NCI-H2196 treated with DMSO at 0.1 percent for 48 hours (cell line): ENCODE measurements at regions not wholly inside any gene's neighbourhood (a gene's known extent, or its start where the extent isn't known, plus 50 kb on each side); places are given as distances from the start of the nearest gene placed in this dataset.

Experiments used
- DNase-seq: peaks from one replicate; lab custom pipeline; 2025; ENCODE audit not compliant: unreplicated experiment; lab: John Stamatoyannopoulos, UW

GRCh38 chr1:199857516-199857915, 170.0 kb upstream of the NR5A2 start:
- no peak for DNase-seq

GRCh38 chr1:199858171-199858570, 169.3 kb upstream of the NR5A2 start:
- DNase-seq: no peak

- no peak for DNase-seq
These were observed 168.7 kb upstream of the NR5A2 start for GRCh38 chr1:199858856-199859255.

- no peak for DNase-seq
These were observed 168.0 kb upstream of the NR5A2 start for GRCh38 chr1:199859491-199859933.

DNA sequence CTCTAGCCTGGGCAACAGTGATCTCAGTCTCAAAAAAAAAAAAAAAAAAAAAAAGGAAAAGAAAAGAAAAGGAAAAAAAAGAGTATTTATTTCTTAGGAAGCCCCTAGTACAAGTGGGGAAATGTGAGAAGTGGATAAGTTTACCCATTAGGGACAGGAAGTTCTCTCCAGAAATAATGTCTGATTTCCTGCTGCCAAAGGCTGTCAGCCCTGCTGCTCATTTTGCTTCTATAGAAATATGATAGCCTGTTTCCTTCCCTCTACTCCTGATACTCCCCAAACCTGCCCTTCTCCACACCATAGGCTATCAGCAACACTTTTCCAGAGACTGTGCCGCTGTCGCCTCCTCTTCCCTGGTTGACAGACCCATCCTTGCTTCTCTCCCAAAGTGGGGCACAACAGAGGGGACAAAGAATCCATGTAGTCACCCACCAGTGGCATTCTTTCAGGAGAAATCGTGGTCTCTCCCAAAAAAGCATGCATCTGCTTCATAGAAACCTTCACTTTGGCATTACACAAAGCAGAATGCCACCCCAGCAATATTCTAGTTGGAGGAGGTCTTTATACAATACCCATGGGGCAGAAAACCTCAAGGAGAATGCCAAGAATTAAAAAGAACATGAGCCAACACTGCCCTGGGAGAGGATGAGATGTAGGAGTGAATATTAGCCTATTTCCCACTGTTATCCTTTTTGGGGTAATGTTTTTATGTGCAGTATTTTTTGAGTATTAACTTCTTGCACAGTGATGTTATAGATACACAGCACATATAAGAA, 166.3 kb upstream of the NR5A2 start:
- no peak for DNase-seq

DNA sequence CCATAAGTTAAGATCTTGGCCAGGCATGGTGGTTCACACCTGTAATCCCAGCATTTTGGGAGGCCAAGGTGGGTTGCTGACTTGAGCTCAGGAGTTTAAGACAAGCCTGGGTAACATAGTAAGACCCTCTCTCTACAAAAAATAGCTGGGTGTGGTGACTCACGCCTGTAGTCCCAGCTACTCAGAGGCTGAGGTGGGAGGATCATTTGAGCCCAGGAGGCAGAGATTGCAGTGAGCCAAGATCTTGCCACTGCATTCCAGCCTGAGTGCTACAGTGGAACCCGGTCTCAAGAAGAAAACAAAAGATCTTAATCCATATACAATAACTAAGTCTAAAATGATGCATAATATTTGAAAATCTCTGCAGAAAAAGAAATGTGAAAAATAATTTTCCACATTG, 165.5 kb upstream of the NR5A2 start:
- no peak for DNase-seq

DNA sequence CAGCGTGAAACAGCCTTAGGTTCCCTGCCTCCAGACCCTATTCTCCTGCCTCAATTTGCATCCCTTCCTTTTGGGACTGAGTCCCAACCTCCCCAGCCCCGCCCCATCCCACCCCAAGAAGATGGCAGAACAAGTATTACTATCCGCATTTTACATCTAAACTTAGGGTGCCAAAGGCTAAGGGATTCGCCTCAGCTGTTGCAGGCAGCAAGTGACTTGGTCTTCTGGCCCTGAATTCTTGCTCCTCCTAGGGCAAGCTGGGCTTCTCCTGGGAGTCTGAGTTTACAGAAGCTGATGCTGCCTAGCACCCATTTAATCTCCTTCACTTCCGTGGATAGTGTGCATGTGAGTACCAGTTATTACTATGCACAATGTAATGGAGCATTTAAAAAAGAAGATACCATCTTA, 161.3 kb upstream of the NR5A2 start:
- DNase-seq: no peak

DNA sequence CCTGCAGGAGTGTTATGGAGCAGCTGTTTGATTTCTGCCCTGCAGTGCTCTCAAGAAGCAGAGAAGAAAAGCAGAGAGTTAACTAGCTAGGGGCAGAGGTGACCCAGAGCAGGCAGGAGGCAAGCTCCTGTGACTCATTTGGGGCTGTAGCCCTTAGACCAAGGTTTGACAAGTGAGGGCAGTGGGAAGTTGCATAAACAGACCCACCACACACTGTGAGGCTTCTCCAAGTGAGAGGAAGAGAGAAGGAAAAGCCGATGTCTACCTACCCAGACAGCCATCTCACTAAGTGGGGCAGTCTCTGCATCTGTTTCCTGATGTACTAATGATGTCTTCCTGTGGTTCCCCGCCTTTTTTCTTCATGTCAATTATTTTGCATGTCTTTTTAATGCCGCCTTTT, 159.9 kb upstream of the NR5A2 start:
- no peak for DNase-seq

- DNase-seq: no peak
These were observed 158.7 kb upstream of the NR5A2 start for GRCh38 chr1:199868777-199869176.

DNA sequence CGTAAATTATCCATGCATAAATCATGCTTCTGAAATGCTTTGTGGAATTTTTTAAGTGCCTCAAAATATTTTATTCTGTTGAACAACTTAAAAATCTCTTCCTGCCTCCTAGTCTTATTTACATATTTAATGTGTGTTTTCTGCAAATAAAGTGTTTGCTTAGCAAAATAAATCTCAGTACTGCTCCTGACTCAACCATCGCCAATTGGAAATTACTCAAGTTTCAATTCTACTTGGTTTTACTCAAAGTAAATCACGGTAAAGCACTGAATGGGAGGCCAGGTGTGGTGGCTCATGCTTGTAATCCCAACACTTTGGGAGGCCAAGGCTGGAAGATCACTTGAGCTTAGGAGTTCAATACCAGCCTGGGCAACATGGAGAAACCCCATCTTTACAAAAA, 152.2 kb upstream of the NR5A2 start:
- DNase-seq: no peak

DNA sequence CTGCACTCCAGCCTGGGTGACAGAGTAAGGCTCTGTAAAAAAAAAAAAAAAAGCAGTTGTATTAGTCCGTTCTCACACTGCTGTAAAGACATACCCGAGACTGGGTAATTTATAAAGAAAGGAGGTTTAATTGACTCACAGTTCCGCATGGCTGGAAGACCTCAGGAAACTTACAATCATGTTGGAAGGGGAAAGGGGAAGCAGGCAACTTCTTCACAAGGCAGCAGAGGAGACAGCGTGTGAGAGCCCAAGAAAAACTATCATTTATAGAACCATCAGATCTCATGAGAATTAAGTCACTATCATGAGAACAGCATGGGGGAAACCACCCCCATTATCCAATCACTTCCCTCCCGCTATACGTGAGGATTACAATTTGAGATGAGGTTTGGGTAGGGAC, 151.7 kb upstream of the NR5A2 start:
- DNase-seq: no peak

GRCh38 chr1:199877526-199878384, 149.8 kb upstream of the NR5A2 start:
- DNase-seq: no peak

GRCh38 chr1:199878823-199879222, 148.7 kb upstream of the NR5A2 start:
- DNase-seq: no peak

GRCh38 chr1:199898654-199899053, 128.9 kb upstream of the NR5A2 start:
- DNase-seq: no peak

DNA sequence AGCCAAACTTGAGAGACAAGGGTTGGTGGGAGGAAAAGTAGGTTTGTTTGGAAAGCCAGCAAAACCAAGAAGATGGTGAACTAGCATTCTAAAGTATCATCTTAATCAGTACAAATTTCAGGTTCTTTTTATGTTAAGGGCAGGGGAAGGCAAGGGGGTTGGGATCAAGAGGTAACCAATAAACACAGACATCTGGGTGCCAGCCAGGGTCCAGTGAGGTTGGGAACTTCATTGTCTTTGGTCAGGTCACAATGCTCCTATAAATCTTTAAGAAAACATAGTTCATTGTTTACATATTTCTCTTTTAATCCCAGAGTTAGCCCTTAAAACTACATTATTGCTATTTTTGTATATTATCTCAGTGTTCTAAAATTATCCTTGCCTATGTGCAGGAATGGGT, 126.2 kb upstream of the NR5A2 start:
- no peak for DNase-seq

GRCh38 chr1:199907361-199907760, 120.1 kb upstream of the NR5A2 start:
- DNase-seq: no peak

GRCh38 chr1:199909137-199909536, 118.4 kb upstream of the NR5A2 start:
- DNase-seq: no peak

GRCh38 chr1:199913318-199913717, 114.2 kb upstream of the NR5A2 start:
- DNase-seq: no peak

DNA sequence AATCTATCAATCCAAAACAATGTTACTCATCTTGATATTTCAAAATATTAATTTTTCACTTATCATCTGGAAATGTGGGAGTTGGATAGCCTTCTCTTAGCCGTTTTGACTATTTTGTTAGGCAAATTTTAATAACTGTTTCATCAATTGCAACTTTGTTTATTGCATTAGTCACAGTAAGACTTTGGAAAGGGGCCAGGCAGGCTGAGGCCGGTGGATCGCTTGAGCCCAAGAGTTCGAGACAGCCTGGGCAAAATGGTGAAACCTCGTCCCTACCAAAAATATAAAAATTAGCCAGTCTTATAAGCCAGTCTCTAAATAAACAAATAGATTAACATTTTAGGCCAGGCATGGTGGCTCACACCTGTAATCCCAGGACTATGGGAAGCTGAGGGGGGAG, 113.0 kb upstream of the NR5A2 start:
- DNase-seq: no peak

- DNase-seq: no peak
These were observed 109.2 kb upstream of the NR5A2 start for GRCh38 chr1:199918196-199918769.

DNA sequence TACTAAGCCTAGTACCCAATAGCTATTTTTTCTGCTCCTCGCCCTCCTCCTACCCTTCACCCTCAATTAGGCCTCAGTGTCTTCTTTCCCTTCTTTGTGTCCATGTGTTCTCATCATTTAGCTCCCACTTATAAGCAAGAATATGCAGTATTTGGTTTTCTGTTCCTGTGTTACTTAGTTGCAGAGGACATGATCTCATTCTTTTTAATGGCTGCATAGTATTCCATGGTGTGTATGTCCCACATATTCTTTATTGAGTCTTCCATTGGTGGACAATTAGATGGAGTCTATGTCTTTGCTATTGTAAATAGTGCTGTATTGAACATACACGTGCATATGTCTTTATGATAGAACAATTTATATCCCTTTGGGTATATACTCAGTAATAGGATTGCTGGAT, 106.9 kb upstream of the NR5A2 start:
- DNase-seq: no peak

DNA sequence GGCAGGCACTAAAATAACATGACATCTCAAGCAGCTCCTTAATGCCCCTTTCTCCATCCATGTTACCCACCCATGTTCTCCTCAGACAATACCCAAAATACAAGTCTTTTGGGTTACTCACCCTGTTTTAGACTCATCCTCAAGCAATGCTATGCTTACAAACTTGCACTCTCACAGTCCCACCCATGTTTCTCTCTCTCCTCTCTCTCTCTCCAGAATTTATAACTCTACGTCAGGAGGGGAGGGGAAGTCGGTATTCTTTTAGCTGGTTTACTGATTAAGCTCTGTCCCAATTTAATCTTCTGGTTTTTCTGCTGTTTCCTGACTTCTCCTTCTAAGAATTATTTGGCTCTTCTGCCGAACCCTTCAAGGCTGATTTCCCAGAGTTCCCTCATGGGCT, 98.0 kb upstream of the NR5A2 start:
- no peak for DNase-seq
